GM04503 (cell line): ENCODE measurements at regions not wholly inside any gene's neighbourhood (a gene's known extent, or its start where the extent isn't known, plus 50 kb on each side); places are given as distances from the start of the nearest gene placed in this dataset.

Experiments
- DNase-seq: peaks from one replicate; pipeline ENCODE4 v3.0.0-alpha.2; 2012; ENCODE audit warnings: low read depth

- DNase-seq: no peak
Observed at GRCh38 chr15:36356466-36356865, 223.0 kb upstream of the CDIN1 start.

- DNase-seq: peak; percentile 76
Observed at GRCh38 chr15:36356978-36357601, 222.3 kb upstream of the CDIN1 start.

- peak; percentile 64 for DNase-seq
Observed at GRCh38 chr15:36358094-36358493, 221.3 kb upstream of the CDIN1 start.

GRCh38 chr15:36358523-36358922 is 220.9 kb upstream of the CDIN1 start:
- no peak for DNase-seq

- no peak for DNase-seq
Observed at GRCh38 chr15:36359286-36359685, 220.1 kb upstream of the CDIN1 start.

GRCh38 chr15:36361351-36361870 is 218.0 kb upstream of the CDIN1 start:
- DNase-seq: no peak

GRCh38 chr15:36362509-36362915 is 216.9 kb upstream of the CDIN1 start:
- no peak for DNase-seq

GRCh38 chr15:36363335-36363734 is 216.1 kb upstream of the CDIN1 start:
- DNase-seq: peak; percentile 61

- no peak for DNase-seq
Observed at GRCh38 chr15:36364377-36364776, 215.0 kb upstream of the CDIN1 start.

- no peak for DNase-seq
Observed at GRCh38 chr15:36365963-36366362, 213.5 kb upstream of the CDIN1 start.

- no peak for DNase-seq
Observed at GRCh38 chr15:36370051-36370730, 209.2 kb upstream of the CDIN1 start.

GRCh38 chr15:36370731-36371112 is 208.7 kb upstream of the CDIN1 start:
- DNase-seq: peak; percentile 86

- no peak for DNase-seq
Observed at GRCh38 chr15:36371509-36371908, 207.9 kb upstream of the CDIN1 start.

- no peak for DNase-seq
Observed at GRCh38 chr15:36372968-36373367, 206.5 kb upstream of the CDIN1 start.

GRCh38 chr15:36373550-36373949 is 205.9 kb upstream of the CDIN1 start:
- DNase-seq: no peak

GRCh38 chr15:36389107-36389506 is 190.3 kb upstream of the CDIN1 start:
- DNase-seq: no peak

- no peak for DNase-seq
Observed at GRCh38 chr15:36390491-36390890, 188.9 kb upstream of the CDIN1 start.

- DNase-seq: no peak
Observed at GRCh38 chr15:36392676-36393266, 186.7 kb upstream of the CDIN1 start.

GRCh38 chr15:36398212-36398611 is 181.2 kb upstream of the CDIN1 start:
- DNase-seq: no peak

- no peak for DNase-seq
Observed at GRCh38 chr15:36399276-36399675, 180.2 kb upstream of the CDIN1 start.

- DNase-seq: no peak
Observed at GRCh38 chr15:36400936-36401585, 178.4 kb upstream of the CDIN1 start.

GRCh38 chr15:36401586-36401966 is 177.8 kb upstream of the CDIN1 start:
- no peak for DNase-seq

- DNase-seq: no peak
Observed at GRCh38 chr15:36403351-36403750, 176.1 kb upstream of the CDIN1 start.
